Esophagus squamous epithelium (tissue), 5 donors: ENCODE measurements at regions not wholly inside any gene's neighbourhood (a gene's known extent, or its start where the extent isn't known, plus 50 kb on each side); places are given as distances from the start of the nearest gene placed in this dataset.

ENCODE experiments used
- DNase-seq: peaks from one replicate; lab custom pipeline; 2025; lab: John Stamatoyannopoulos, UW
- H3K27ac ChIP-seq, 4 donors: fragments of 200-600 bp; sonication (generic); one replicate each; pipeline ENCODE4 v1.5.1; 2016 to 2019; ENCODE audit warnings: mild to moderate bottlenecking in 1 of 4
- H3K27me3 ChIP-seq, 4 donors: fragments of 200-600 bp; sonication (generic); 1 replicate in 3 of 4; 2 replicates in 1 of 4; pipeline versions ENCODE4 v1.5.1 to v1.6.0; 2017 to 2021; ENCODE audit warnings: antibody characterized with exemption in 1 of 4
- H3K36me3 ChIP-seq, 3 donors: fragments of 200-600 bp; sonication (generic); one replicate each; pipeline ENCODE4 v1.5.1; 2016 to 2019
- H3K4me1 ChIP-seq, 3 donors: fragments of 200-600 bp; sonication (generic); one replicate each; pipeline ENCODE4 v1.5.1; 2017 to 2019
- H3K4me3 ChIP-seq, 4 donors: fragments of 200-600 bp; sonication (generic); 1 replicate in 3 of 4; 2 replicates in 1 of 4; pipeline ENCODE4 v1.5.1; 2016 to 2019; ENCODE audit warnings: mild to moderate bottlenecking in 2 of 4, moderate library complexity in 1 of 4
- H3K9me3 ChIP-seq, 3 donors: fragments of 200-600 bp; sonication (generic); one replicate each; pipeline ENCODE4 v1.5.1; 2016 to 2019
- POLR2A ChIP-seq, 4 donors: fragments of 450-650 bp; IDR thresholded peaks; one replicate each; pipeline ENCODE4 v1.6.1; 2017; ENCODE audit warnings: antibody characterized with exemption in 4 of 4, mild to moderate bottlenecking in 4 of 4, moderate library complexity in 3 of 4
- WGBS, 2 donors: methylation state at CpG; one replicate each; pipeline ENCODE4 v1.1.5; 2018; 5-methylcytosine and 5-hydroxymethylcytosine counted together
- intact Hi-C: fragments of 100-400 bp; cut with DNase I; formaldehyde crosslinking; loops from one replicate; pipeline ENCODE4 v1.15.0; 2022
- TF ChIP-seq, protein P1 (sequence below), 6 experiments: fragments of 450-650 bp in 4 of 6; fragments of 200-600 bp in 2 of 6; sonication (generic) in 2 of 6; IDR thresholded peaks; one replicate each; pipeline ENCODE4 v1.5.1; 2016 to 2019; ENCODE audit warnings: antibody characterized with exemption in 6 of 6, mild to moderate bottlenecking in 4 of 6, moderate library complexity in 4 of 6
- donor health status: DM: yes; HTN: yes; CAD: no.

DNA sequence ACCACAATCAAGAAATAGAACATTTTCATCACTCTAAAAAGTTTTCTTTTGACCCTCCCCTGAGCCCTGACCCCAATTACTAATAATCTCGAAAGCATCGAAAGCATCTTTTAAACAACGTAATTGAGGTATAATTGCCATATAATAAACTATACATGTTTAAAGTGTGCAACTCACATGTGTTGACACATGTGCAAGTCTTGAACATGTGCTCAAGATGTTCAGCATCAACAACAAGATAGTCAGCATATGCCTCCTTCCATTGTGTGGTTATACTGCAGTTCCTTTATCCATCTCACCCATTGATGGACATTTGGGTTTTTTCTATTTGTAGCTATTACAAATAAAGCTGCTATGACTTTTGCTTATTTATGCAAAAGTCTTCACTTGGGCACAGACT, 90.7 kb downstream of the RIPK4 start:
- intact Hi-C loops, result no loop called here
- 62 to 87% methylated on average over 3 of the region's 3 CpGs for WGBS, 2 donors
- H3K27me3 ChIP-seq, result peaks cover 0 to 17% (median 0%) of the 10 kb centered on the region in 4 donors
- no peak overlapping the region for H3K4me3 ChIP-seq
- H3K9me3 ChIP-seq, result no peaks in the 10 kb centered on the region
- TF ChIP-seq, protein P1, sequence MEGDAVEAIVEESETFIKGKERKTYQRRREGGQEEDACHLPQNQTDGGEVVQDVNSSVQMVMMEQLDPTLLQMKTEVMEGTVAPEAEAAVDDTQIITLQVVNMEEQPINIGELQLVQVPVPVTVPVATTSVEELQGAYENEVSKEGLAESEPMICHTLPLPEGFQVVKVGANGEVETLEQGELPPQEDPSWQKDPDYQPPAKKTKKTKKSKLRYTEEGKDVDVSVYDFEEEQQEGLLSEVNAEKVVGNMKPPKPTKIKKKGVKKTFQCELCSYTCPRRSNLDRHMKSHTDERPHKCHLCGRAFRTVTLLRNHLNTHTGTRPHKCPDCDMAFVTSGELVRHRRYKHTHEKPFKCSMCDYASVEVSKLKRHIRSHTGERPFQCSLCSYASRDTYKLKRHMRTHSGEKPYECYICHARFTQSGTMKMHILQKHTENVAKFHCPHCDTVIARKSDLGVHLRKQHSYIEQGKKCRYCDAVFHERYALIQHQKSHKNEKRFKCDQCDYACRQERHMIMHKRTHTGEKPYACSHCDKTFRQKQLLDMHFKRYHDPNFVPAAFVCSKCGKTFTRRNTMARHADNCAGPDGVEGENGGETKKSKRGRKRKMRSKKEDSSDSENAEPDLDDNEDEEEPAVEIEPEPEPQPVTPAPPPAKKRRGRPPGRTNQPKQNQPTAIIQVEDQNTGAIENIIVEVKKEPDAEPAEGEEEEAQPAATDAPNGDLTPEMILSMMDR (IDR thresholded peaks at IDR 0.05), result no peak
- no peak for TF ChIP-seq POLR2A (IDR thresholded peaks at IDR 0.05)
- no peaks in the 10 kb centered on the region for H3K36me3 ChIP-seq
- H3K27ac ChIP-seq, result no peak overlapping the region
- DNase-seq, result no peak
- H3K4me1 ChIP-seq, result peaks cover 24 to 57% (median 27%) of the 10 kb centered on the region in 3 donors

DNA sequence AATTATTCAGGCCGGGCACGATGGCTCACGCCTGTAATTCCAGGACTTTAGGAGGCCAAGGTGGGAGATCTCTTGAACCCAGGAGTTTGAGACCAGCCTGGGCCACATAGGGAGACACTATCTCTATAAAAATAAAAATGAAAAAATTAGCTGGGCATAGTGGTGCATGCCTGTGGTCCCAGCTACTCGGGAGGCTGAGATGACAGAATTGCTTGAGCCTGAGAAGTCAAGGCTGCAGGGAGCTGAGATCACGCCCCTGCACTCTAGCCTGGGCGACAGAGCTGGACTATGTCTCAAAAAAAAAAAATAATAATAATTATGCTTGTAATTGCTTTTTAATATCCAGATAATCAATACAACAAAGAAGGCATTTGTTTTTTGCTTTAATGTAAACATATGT, 91.3 kb downstream of the RIPK4 start:
- no peak for DNase-seq
- intact Hi-C loops, result no loop called here
- peaks cover 24 to 57% (median 28%) of the 10 kb centered on the region in 3 donors for H3K4me1 ChIP-seq
- WGBS, 2 donors, result 74 to 77% methylated on average over 6 of the region's 6 CpGs
- TF ChIP-seq POLR2A (IDR thresholded peaks at IDR 0.05), result no peak
- TF ChIP-seq, protein P1 (IDR thresholded peaks at IDR 0.05), result no peak
- no peak overlapping the region for H3K4me3 ChIP-seq
- H3K27me3 ChIP-seq, result peaks cover 0 to 11% (median 0%) of the 10 kb centered on the region in 4 donors
- no peak overlapping the region for H3K27ac ChIP-seq
- H3K36me3 ChIP-seq, result no peaks in the 10 kb centered on the region
- no peaks in the 10 kb centered on the region for H3K9me3 ChIP-seq

DNA sequence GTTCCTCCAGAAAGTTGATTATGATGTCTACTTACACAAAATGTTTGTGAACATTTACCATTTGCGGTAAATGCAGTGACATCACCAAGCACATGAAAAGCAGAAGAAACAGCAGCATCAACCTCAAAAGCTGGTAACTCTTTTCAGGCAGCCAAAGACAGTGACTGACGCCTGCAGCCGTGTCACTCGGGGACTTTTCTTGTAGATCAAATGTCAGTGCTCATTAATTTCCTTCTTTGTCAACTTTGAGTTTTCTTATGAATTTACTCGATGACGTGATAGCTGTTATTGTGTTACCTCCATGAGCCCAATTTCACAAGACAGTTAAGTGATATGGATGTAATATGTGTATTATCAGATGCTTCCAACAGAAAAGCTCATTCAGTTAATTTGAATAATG, 92.5 kb downstream of the RIPK4 start:
- TF ChIP-seq, protein P1 (IDR thresholded peaks at IDR 0.05), result no peak
- no peak for TF ChIP-seq POLR2A (IDR thresholded peaks at IDR 0.05)
- WGBS, 2 donors, result 76 to 82% methylated on average over 6 of the region's 6 CpGs
- no peaks in the 10 kb centered on the region for H3K9me3 ChIP-seq
- intact Hi-C loops, result no loop called here
- peaks cover 0 to 11% (median 0%) of the 10 kb centered on the region in 4 donors for H3K27me3 ChIP-seq
- no peaks in the 10 kb centered on the region for H3K36me3 ChIP-seq
- no peak overlapping the region for H3K4me3 ChIP-seq
- peaks cover 23 to 57% (median 27%) of the 10 kb centered on the region in 3 donors for H3K4me1 ChIP-seq
- no peak for DNase-seq
- H3K27ac ChIP-seq, result no peak overlapping the region

DNA sequence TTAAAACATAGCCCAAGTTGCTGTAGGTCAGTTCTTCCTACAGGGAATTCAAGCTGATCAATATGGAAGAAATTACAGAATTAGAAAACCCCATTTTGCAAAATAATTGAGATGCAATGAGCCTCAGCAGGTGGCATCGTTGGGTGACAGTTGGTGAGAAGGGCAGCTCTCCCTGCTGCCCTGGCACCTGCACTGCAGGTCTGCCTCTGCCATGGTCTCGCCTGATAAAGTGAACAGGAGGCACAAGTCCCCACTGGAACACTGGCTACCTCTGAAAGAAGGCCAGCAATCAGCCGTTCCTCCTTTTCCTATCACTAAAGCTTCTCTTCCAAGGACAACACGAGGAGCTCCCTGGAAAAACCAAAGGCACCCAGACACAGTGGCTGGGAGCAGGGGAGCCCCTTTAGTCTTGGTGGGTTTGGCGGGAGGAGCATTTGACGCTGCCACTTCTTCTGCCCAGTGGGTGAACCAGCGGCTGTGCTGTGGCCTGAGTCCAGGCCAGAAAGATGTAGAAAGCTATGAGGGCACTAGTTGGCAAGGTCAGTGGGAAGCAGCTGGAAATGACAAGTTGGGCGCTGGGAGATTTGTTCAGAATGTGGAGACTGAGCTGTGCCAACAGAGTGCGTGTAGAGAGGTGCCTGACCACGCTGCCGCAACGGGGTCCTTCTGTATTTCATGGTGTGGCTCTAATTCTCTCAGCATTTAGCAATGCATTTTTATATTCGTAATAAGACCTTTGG, 93.1 kb downstream of the RIPK4 start:
- WGBS, 2 donors, result 72 to 75% methylated on average over 10 to 13 of the region's 13 CpGs
- intact Hi-C loops, result no loop called here
- Histone ChIP-seq H3K36me3 (no peaks in the 10 kb centered on the region), H3K9me3 (no peaks in the 10 kb centered on the region), H3K4me1 (peaks cover 23 to 57% (median 32%) of the 10 kb centered on the region in 3 donors), H3K4me3 (no peak overlapping the region), H3K27ac (no peak overlapping the region), H3K27me3 (peaks cover 0 to 11% (median 0%) of the 10 kb centered on the region in 4 donors)
- no peak for DNase-seq
- no peak for TF ChIP-seq POLR2A (IDR thresholded peaks at IDR 0.05)
- TF ChIP-seq, protein P1 (IDR thresholded peaks at IDR 0.05), result no peak

DNA sequence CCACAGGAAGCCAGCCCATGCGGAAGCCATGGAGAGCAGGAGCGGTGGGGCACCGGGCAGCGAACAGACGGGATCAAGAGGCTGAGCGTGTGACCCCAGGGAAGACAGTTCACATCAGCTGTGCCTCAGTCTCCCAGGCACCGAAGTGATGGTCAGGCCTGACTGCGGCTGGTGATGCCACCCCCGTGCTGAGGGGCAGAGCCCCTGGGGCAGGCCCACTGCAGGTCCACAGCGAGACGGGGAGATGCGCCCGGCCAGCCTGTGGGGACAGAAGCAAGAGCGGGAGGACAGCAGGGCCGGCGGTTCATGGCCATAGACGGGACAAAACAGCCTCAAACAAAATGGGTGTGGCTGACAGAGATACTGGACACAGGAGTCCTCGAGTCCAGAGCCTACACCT, 93.8 kb downstream of the RIPK4 start:
- intact Hi-C loops, result no loop called here
- 81 to 92% methylated on average over 9 to 17 of the region's 18 CpGs for WGBS, 2 donors
- no peak for DNase-seq

More for the DNA sequence above, 93.8 kb downstream of the RIPK4 start:
- Histone ChIP-seq H3K4me3 (no peak overlapping the region), H3K36me3 (no peaks in the 10 kb centered on the region), H3K27me3 (peaks cover 0 to 7% (median 0%) of the 10 kb centered on the region in 4 donors), H3K27ac (no peak overlapping the region), H3K9me3 (no peaks in the 10 kb centered on the region), H3K4me1 (peaks cover 24 to 58% (median 32%) of the 10 kb centered on the region in 3 donors)
- no peak for TF ChIP-seq POLR2A (IDR thresholded peaks at IDR 0.05)
- TF ChIP-seq, protein P1 (IDR thresholded peaks at IDR 0.05), result no peak
